ENCODE measurements at regions not wholly inside any gene's neighbourhood (a gene's known extent, or its start where the extent isn't known, plus 50 kb on each side); places are given as distances from the start of the nearest gene placed in this dataset.
"Not testable (repeated sequence)": the region's sequence is repeated elsewhere in the genome, so short reads cannot be mapped to it uniquely, and the experiment has no call there.

DNA sequence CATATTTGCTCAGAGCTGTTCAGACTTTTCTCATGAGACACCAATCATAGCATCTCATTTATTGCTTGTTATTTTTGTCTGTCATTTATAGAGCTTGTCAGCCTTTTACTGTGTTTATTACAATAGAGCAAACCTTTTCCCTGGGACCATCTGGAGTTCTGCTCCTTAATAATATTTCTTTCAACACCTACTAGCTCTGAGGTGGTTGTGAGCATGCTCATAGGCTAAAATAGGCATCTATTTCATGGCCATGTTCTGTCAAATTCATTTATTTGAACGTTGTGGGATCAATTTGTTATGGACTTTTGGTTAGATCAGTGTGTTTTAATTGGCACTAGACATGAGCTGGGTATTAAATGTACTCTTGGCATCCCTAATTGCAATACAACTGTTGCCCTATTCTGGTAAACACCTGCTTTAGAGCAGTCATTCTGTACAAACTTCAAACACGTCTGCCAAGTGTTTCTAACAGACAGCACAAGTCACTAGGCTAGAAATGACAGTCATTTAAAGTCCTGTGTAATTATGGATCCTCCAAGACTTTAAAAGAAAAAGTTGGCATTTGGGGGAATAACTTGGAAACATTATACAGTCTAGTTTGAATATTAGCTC is 766.3 kb downstream of the ZNF385D start:
- H3K4me1 Mint-ChIP-seq: peaks cover 4% of the 10 kb centered on the region
- H3K27me3 Mint-ChIP-seq (ENCODE audit: low read depth): no peaks in the 10 kb centered on the region
- TF ChIP-seq, protein P1, sequence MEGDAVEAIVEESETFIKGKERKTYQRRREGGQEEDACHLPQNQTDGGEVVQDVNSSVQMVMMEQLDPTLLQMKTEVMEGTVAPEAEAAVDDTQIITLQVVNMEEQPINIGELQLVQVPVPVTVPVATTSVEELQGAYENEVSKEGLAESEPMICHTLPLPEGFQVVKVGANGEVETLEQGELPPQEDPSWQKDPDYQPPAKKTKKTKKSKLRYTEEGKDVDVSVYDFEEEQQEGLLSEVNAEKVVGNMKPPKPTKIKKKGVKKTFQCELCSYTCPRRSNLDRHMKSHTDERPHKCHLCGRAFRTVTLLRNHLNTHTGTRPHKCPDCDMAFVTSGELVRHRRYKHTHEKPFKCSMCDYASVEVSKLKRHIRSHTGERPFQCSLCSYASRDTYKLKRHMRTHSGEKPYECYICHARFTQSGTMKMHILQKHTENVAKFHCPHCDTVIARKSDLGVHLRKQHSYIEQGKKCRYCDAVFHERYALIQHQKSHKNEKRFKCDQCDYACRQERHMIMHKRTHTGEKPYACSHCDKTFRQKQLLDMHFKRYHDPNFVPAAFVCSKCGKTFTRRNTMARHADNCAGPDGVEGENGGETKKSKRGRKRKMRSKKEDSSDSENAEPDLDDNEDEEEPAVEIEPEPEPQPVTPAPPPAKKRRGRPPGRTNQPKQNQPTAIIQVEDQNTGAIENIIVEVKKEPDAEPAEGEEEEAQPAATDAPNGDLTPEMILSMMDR (conservative IDR thresholded peaks at IDR 0.05): no peak
- no peaks in the 10 kb centered on the region for H3K9me3 Mint-ChIP-seq
- no peak overlapping the region for H3K27ac Mint-ChIP-seq (ENCODE audit: unreplicated experiment)
- no peak overlapping the region for H3K4me3 Mint-ChIP-seq
- no peak for DNase-seq (ENCODE audit: low read depth, low spot score)
- H3K36me3 Mint-ChIP-seq (ENCODE audit: low read depth): no peaks in the 10 kb centered on the region

DNA sequence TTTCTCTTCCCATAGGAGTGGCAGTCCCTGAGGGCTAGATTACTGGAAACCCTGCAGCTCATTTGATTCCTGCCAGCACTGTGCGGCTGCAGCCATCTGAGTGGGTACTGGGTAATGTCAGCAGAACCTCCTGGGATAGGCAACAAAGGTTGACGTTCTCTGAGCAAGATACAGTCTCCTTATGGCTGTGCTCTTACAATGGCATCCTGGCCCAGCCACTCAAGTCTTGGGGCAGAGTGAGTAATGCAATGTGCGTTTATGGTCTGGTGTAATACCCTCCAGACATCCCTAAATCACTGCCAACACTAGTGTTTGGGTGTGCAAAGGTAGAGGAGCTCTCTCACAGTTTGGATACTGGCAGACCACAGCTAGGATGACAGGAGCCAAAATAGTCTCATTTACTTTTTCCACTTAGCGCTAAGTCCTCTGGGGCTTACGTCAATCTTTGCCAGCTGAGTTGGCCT is 775.8 kb downstream of the ZNF385D start:
- Mint-ChIP-seq H3K27ac (ENCODE audit: unreplicated experiment) (no peak overlapping the region), H3K4me3 (no peak overlapping the region), H3K36me3 (ENCODE audit: low read depth) (no peaks in the 10 kb centered on the region), H3K4me1 (no peaks in the 10 kb centered on the region), H3K9me3 (no peaks in the 10 kb centered on the region), H3K27me3 (ENCODE audit: low read depth) (no peaks in the 10 kb centered on the region)
- TF ChIP-seq, protein P1 (conservative IDR thresholded peaks at IDR 0.05): no peak
- DNase-seq (ENCODE audit: low read depth, low spot score): no peak

DNA sequence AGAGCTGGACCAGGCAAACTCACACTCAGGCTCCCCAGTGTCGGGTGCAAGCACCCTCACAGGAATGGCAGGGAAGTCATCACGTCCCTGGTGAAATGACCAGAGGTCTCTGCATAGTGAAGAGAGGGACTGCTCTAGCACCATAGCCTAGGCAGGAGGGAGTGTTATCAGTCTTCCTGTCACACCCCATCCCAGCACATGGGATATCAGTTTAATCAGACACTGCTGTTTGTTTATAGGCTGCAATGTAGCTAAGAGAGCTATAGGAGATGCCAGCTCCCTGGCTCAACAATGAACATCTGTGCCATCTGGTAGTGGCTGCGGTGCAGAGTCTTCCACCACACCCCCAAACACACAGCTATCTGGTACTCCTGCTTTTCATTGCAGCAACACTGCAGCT is 776.6 kb downstream of the ZNF385D start:
- no peak overlapping the region for H3K4me3 Mint-ChIP-seq
- TF ChIP-seq, protein P1 (conservative IDR thresholded peaks at IDR 0.05): no peak
- H3K27ac Mint-ChIP-seq (ENCODE audit: unreplicated experiment): no peak overlapping the region
- no peaks in the 10 kb centered on the region for H3K27me3 Mint-ChIP-seq (ENCODE audit: low read depth)
- H3K36me3 Mint-ChIP-seq (ENCODE audit: low read depth): no peaks in the 10 kb centered on the region
- DNase-seq (ENCODE audit: low read depth, low spot score): no peak
- no peaks in the 10 kb centered on the region for H3K4me1 Mint-ChIP-seq
- H3K9me3 Mint-ChIP-seq: no peaks in the 10 kb centered on the region

DNA sequence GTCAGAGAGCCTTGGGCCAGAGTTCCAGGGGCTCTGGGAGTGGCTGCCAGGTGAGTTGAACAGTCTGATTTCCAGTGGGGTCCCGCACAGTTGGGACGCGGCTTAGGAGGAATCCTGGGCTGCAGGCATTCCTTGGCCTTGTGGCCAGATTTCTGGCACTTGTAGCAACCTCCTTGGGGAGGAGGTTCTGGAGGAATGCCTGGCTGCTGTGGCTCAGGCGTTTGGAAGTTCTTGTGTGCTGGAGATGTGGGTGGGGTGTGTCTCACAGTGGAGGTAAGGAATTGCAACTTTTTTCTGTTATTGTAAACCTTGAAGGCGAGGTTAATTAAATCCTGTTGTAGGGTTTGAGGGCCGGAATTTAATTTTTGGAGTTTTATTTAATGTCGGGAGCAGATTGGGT is 780.2 kb downstream of the ZNF385D start:
- H3K4me1 Mint-ChIP-seq; H3K27me3 Mint-ChIP-seq (ENCODE audit: low read depth); H3K9me3 Mint-ChIP-seq; H3K4me3 Mint-ChIP-seq; H3K36me3 Mint-ChIP-seq (ENCODE audit: low read depth); DNase-seq (ENCODE audit: low read depth, low spot score); H3K27ac Mint-ChIP-seq (ENCODE audit: unreplicated experiment): not testable (repeated sequence)

DNA sequence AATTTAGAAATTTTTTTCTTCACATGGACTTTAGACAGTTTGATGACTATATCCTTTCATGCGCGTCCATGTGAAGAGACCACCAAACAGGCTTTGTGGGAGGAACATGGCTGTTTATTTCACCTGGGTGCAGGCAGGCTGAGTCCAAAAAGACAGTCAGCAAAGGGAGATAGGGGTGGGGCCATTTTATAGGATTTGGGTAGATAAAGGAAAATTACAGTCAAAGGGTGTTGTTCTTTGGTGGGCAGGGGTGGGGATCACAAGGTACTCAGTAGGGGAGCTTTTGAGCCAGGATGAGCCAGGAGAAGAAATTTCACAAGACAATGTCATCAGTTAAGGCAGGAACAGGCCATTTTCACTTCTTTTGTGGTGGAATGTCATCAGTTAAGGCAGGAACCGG is 781.5 kb upstream of the SGO1 start:
- H3K27me3 Mint-ChIP-seq (ENCODE audit: low read depth); DNase-seq (ENCODE audit: low read depth, low spot score); H3K27ac Mint-ChIP-seq (ENCODE audit: unreplicated experiment); H3K4me1 Mint-ChIP-seq; H3K9me3 Mint-ChIP-seq; H3K4me3 Mint-ChIP-seq; H3K36me3 Mint-ChIP-seq (ENCODE audit: low read depth): not testable (repeated sequence)

DNA sequence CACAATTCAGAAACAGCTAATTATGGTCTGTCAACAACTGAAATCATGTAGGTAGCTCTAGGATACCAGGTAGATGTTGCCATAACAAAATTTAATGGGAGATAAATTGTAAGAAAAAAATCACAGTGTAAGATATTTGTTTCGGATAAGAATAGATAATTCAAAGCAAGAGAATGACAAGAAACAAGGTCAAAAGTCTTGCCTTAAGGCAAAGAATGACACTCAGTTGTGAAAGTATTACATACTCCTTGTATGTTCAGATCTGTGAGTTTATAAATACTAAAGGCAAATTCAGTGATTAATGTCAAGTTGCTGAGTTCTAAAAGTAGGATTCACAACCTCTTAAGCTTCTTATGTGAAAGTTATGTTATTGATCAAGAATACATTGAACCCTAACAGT is 772.2 kb upstream of the SGO1 start:
- H3K27me3 Mint-ChIP-seq (ENCODE audit: low read depth): no peaks in the 10 kb centered on the region
- H3K27ac Mint-ChIP-seq (ENCODE audit: unreplicated experiment): no peak overlapping the region
- H3K36me3 Mint-ChIP-seq (ENCODE audit: low read depth): no peaks in the 10 kb centered on the region
- H3K4me1 Mint-ChIP-seq: no peaks in the 10 kb centered on the region
- H3K9me3 Mint-ChIP-seq: no peaks in the 10 kb centered on the region
- H3K4me3 Mint-ChIP-seq: no peak overlapping the region
- TF ChIP-seq, protein P1 (conservative IDR thresholded peaks at IDR 0.05): no peak
- DNase-seq (ENCODE audit: low read depth, low spot score): no peak

Measured in neural crest cell (in vitro differentiated cells).